IPS DF 4.7 (cell line): ENCODE measurements at regions not wholly inside any gene's neighbourhood (a gene's known extent, or its start where the extent isn't known, plus 50 kb on each side); places are given as distances from the start of the nearest gene placed in this dataset.
"Not testable (repeated sequence)": the region's sequence is repeated elsewhere in the genome, so short reads cannot be mapped to it uniquely, and the experiment has no call there.

Experiments used
- DNase-seq: peaks from one replicate; pipeline ENCODE4 v3.0.0-alpha.2; 2013; ENCODE audit warnings: low spot score; ENCODE audit errors: extremely low read depth

DNA sequence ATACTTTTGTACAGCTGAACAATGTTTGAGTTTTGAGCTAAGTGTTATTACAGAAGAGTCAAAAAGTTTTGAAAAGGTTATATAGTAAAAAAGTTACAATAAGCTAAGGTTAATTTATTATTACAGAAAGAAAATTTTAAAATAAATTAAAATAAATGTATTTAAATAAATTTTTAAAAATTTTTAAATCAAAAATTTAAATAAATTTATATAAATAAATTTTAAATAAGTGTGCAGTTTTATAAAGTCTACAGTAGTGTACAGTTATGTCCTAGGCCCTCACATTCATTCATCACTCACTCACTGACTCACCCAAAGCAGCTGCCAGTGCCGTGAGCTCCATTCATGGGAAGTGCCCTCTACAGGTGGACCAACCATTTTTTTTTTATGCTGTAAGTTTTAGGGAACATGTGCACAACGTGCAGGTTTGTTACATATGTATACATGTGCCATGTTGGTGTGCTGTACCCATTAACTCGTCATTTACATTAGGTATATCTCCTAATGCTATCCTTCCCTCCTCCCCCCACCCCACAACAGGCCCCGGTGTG, 462.9 kb upstream of the ZMIZ1 start:
- DNase-seq = no peak

DNA sequence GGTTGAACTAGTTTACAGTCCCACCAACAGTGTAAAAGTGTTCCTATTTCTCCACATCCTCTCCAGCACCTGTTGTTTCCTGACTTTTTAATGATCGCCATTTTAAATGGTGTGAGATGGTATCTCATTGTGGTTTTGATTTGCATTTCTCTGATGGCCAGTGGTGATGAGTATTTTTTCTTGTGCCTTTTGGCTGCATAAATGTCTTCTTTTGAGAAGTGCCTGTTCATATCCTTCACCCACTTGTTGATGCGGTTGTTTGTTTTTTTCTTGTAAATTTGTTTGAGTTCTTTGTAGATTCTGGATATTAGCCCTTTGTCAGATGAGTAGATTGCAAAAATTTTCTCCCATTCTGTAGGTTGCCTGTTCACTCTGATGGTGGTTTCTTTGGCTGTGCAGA, 462.0 kb upstream of the ZMIZ1 start:
- not testable (repeated sequence) for DNase-seq

DNA sequence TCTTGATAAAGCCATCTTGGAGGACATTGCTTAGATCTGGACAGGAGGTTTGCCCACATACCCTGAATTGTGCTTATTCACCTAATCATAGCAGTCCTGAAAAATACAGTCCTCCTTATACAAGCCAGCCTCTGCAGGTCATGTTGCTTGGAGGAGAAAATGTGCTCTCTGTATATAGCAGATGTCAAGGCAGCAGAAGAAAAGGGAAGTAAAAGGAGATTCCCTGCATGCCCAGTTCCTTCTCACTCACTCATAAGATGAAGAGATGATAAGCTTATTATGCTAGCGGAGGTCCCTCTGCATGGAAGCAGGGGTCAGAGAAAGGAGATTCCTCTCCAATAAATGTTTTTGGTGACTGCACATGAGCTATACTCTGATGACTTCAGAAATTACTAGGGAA, 458.8 kb upstream of the ZMIZ1 start:
- no peak for DNase-seq

DNA sequence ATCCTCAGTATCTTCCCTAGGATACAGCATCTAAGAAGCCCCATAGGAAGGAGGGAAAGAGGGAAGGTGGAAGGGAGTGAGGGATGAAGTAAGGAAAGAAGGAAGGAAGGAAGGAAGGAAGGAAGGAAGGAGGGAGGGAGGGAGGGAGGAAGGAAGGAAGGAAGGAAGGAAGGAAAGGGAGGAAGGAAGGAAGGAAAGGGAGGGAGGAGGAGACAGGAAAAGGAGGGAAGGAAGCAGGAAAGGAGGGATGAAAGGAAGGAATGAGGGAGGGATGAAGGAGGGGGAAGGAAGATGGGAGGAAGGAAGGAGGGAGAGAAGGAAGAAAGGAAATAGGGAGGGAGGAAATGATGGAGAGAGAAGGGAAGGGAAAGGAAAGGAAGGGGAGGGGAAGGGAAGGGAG, 455.6 kb upstream of the ZMIZ1 start:
- no peak for DNase-seq

GRCh38 chr10:78614267-78614666, 454.5 kb upstream of the ZMIZ1 start:
- no peak for DNase-seq

DNA sequence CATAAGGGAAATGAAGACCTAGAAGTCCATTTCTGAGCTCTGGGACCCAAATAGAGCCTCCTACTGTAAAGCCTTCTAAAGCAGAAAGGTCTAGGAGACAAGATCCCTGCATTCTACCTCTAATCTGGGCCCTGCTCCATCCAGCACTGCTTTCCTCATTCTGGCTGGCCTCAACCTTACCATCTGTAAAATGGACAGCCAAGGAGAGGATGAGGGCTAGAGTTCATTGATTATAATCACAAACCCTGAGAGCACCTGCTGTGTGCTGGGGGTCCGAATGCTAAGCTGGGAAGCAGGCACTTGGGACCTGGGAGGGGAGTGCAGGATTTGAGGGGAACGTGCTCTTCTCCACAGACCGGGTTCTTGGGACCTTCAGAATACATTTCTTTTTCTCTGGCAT, 454.0 kb upstream of the ZMIZ1 start:
- no peak for DNase-seq

DNA sequence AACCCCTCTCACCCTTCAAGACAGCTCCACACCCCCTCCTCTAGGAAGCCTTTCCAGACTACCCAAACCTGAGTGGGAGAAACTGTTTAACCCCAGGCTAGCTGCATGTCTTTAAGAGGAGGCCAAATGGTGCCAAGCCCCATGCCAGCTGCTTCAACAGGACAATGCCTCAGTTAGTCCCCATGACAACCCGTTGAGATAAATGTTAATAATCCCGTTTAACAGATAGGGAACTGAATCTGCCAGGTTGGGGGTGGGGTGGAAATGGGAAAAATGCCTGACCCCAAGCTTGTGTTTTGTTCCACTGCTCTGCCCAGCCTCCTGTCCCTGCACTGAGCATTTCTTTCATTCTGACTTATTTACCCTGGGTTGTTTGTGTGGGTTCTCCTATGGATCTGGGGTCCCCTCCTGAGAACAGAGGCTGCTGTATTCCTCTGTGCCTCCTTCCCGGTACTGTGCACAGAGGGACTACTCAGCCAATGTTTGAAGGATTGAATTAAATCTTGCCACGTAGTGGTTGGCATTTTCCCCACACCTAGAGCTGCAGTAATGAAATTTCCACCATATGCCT, 452.6 kb upstream of the ZMIZ1 start:
- no peak for DNase-seq

DNA sequence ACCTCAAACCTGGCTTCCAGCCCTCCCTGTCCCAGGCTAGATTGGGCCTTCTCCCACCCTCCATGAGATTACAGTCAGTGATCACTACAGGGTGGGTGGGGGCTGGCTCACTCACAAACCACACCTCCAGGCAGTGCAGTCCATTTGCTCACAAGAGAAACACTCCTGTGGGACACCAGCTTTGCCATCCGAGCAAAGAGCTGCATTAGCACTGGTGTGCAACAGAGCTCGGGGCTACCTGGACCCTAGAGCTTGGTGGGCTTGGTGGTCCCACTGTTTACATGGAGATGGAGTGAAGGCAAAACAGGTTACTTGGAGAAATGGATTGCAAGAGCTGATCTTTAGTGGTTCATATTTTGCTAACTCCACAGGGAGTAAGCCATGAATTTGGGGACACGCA, 451.7 kb upstream of the ZMIZ1 start:
- DNase-seq = no peak

GRCh38 chr10:78617631-78618030, 451.1 kb upstream of the ZMIZ1 start:
- no peak for DNase-seq

- DNase-seq = no peak
Observed at GRCh38 chr10:78618050-78618449, 450.7 kb upstream of the ZMIZ1 start.

GRCh38 chr10:78619115-78619851, 449.5 kb upstream of the ZMIZ1 start:
- DNase-seq = no peak

- no peak for DNase-seq
Observed at GRCh38 chr10:78619896-78620295, 448.9 kb upstream of the ZMIZ1 start.

GRCh38 chr10:78620985-78621799, 447.6 kb upstream of the ZMIZ1 start:
- no peak for DNase-seq

GRCh38 chr10:78623578-78624215, 445.1 kb upstream of the ZMIZ1 start:
- DNase-seq = no peak

GRCh38 chr10:78624791-78625190, 444.0 kb upstream of the ZMIZ1 start:
- no peak for DNase-seq

DNA sequence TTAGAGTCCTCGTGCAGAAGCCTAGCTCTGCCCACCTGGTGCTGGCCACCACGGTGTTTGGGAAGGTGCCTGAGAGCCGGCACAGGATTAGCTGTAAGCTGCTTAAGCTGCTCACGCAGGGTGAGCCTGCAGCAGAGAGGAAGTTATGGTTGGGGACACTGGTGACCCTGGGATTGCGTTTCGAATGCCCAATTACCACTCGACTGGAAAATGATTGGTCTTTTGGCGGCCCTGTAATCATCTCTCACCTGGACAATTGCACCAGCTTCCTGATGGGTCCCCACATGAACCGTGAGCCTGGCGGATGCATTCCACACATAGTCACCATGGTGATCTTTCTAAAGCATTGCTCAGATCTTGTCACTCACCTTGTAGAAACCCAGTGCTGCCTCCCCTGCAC, 442.3 kb upstream of the ZMIZ1 start:
- no peak for DNase-seq

DNA sequence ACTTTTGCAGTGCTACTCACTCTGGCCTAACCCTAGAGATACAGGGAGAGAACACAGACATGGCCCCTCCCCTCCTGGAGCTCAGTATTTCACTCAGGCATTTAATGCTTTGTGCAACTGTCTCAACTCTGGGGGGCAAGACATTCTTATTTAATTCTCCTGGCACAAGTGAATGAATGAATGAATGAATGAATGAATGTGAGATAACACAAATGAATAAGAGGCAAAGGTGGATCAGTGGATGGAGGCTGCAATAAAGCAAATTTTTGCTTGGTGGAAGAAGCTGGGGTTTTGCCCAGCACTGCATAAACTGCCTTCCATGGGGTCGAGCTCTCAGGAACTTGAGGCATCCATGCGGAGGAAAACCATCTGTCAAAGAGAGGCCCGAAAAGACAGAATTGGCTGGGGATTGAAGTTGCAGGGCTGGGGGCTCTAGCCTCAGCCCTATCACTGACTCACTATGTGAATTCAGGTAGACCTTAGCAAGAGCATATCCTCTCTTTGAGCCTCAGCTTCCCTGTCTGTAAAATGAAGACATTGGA, 441.4 kb upstream of the ZMIZ1 start:
- DNase-seq = no peak

DNA sequence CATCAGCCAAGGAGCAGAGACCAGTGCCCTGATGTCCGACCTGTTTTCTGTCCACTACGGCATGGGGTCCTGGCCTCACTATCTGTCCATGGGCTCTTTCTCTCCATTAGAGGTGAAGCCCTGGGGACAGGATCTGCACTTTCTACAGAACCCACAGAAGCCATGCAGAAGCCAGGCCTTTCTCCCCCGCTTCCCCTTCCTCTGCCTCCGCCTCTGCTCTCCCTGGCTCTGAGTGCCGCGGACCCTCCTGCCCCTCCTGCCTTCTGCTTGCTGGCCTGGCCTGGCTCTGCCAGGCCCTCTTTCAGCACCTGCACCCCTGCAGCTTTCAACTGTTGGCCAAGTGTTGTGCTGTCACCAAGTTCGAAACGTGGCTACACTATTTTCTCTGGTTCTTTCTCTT, 439.8 kb upstream of the ZMIZ1 start:
- DNase-seq = no peak

DNA sequence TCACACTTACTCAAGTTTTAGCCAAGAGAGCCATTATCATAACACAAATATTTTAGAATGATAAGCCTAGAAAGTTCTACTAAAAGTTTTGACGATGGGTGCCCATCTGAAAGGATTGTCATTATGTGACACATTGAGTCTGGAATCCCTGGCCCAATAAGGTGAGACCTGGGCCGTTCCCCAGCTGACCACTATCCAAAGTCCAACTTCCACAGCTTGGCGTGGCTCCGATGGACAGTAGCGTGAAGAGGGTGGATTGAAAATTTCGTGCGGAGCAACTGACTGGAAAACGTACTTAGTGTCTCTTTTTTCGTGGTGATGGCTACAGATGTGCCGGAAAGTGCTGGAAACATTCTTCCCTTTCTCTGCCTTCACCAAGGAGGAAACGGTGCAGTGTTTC, 439.0 kb upstream of the ZMIZ1 start:
- DNase-seq = no peak

GRCh38 chr10:78630944-78631838, 437.6 kb upstream of the ZMIZ1 start:
- no peak for DNase-seq
